SK-N-SH (cell line): ENCODE measurements at regions not wholly inside any gene's neighbourhood (a gene's known extent, or its start where the extent isn't known, plus 50 kb on each side); places are given as distances from the start of the nearest gene placed in this dataset.

Experiments used
- CTCF ChIA-PET: fragments of 300-600, 350-600 bp; formaldehyde crosslinking; extraction: SDS; loops from one replicate; lab custom pipeline; 2021; lab: Yijun Ruan, JAX
- POLR2A ChIA-PET: fragments of 350-600 bp; sonication (Branson Sonifier 250); formaldehyde crosslinking; extraction: SDS; loops from one replicate; lab custom pipeline; 2020; ENCODE audit warnings: antibody characterized with exemption, inconsistent platforms; lab: Yijun Ruan, JAX
- DNase-seq: peaks from one replicate; pipeline ENCODE4 v3.0.0; 2012
- H2AFZ ChIP-seq: fragments of 200-600 bp; sonication (generic); 2 replicates; pipeline ENCODE4 v1.8.1; 2016; ENCODE audit warnings: antibody characterized with exemption, mild to moderate bottlenecking, low read depth
- H3F3A ChIP-seq: fragments of 200-600 bp; sonication (generic); replicated peaks from 2 replicates; pipeline ENCODE3; 2016; ENCODE audit warnings: antibody characterized with exemption, mild to moderate bottlenecking; ENCODE audit not compliant: insufficient read depth
- H3K27ac ChIP-seq, 2 experiments: fragments of 200-500 bp in 1 of 2; fragments of 200-600 bp in 1 of 2; sonication (Bioruptor generic) in 1 of 2; sonication (generic), shearing (Covaris generic) in 1 of 2; 2 replicates each; pipeline versions ENCODE4 v1.5.1 to v1.6.1; 2014 to 2016; ENCODE audit warnings: low read depth in 2 of 2, inconsistent platforms in 1 of 2, low read length in 1 of 2, mild to moderate bottlenecking in 1 of 2, mixed read lengths in 1 of 2
- H3K27me3 ChIP-seq: fragments of 200-600 bp; sonication (generic), shearing (Covaris generic); 2 replicates; pipeline ENCODE4 v1.6.1; 2016; ENCODE audit warnings: mixed run types; ENCODE audit not compliant: insufficient read depth
- H3K36me3 ChIP-seq, 2 experiments: fragments of 200-500 bp in 1 of 2; fragments of 200-600 bp in 1 of 2; sonication (Bioruptor generic) in 1 of 2; sonication (generic) in 1 of 2; replicated peaks in 1 of 2; 2 replicates each; pipeline versions ENCODE3 to v1.5.1; 2014 to 2016; ENCODE audit warnings: low read length in 1 of 2, mild to moderate bottlenecking in 1 of 2; ENCODE audit not compliant: insufficient read depth in 2 of 2, control insufficient read depth in 1 of 2
- H3K4me1 ChIP-seq, 2 experiments: fragments of 200-500 bp in 1 of 2; fragments of 200-600 bp in 1 of 2; sonication (Bioruptor generic) in 1 of 2; sonication (generic), shearing (Covaris generic) in 1 of 2; 2 replicates each; pipeline versions ENCODE4 v1.5.1 to v1.6.1; 2014 to 2016; ENCODE audit warnings: low read depth in 1 of 2, low read length in 1 of 2, mixed run types in 1 of 2; ENCODE audit not compliant: insufficient read depth in 2 of 2, control insufficient read depth in 1 of 2
- H3K4me2 ChIP-seq: fragments of 200-600 bp; sonication (generic), shearing (Covaris generic); 2 replicates; pipeline ENCODE4 v1.6.1; 2017; ENCODE audit warnings: mixed run types
- H3K4me3 ChIP-seq, 2 experiments: fragments of 200-500 bp in 1 of 2; fragments of 200-600 bp in 1 of 2; sonication (Bioruptor generic) in 1 of 2; sonication (generic), shearing (Covaris generic) in 1 of 2; 2 replicates each; pipeline versions ENCODE4 v1.5.1 to v1.8.1; 2014 to 2016; ENCODE audit warnings: low read depth in 2 of 2, inconsistent platforms in 1 of 2, low read length in 1 of 2, mild to moderate bottlenecking in 1 of 2, mixed read lengths in 1 of 2, moderate library complexity in 1 of 2
- H3K79me2 ChIP-seq: fragments of 200-600 bp; sonication (generic); 2 replicates; pipeline ENCODE4 v1.8.1; 2017; ENCODE audit warnings: mild to moderate bottlenecking; ENCODE audit not compliant: insufficient read depth
- H3K9ac ChIP-seq: fragments of 200-600 bp; sonication (generic); 2 replicates; pipeline ENCODE4 v1.6.1; 2017; ENCODE audit warnings: mixed run types
- H3K9me2 ChIP-seq: fragments of 200-600 bp; sonication (generic); 2 replicates; pipeline ENCODE4 v1.6.1; 2017; ENCODE audit warnings: mixed run types
- H3K9me3 ChIP-seq: fragments of 200-600 bp; sonication (generic); 2 replicates; pipeline ENCODE4 v1.6.1; 2017; ENCODE audit warnings: mixed run types, mild to moderate bottlenecking, moderate library complexity
- H4K20me1 ChIP-seq: fragments of 200-600 bp; sonication (generic); 2 replicates; pipeline ENCODE4 v1.6.1; 2017; ENCODE audit warnings: mild to moderate bottlenecking, mixed run types; ENCODE audit not compliant: insufficient read depth
- FOSL2 ChIP-seq: IDR thresholded peaks from 2 replicates; pipeline ENCODE4 v1.4.0; 2012; ENCODE audit warnings: low read depth, mild to moderate bottlenecking, moderate library complexity, borderline replicate concordance
- FOXM1 ChIP-seq: IDR thresholded peaks from 2 replicates; pipeline ENCODE4 v1.4.0; 2012; ENCODE audit warnings: low read depth, mild to moderate bottlenecking
- JUND ChIP-seq: IDR thresholded peaks from 2 replicates; pipeline ENCODE4 v1.4.0; 2012
- MAX ChIP-seq: IDR thresholded peaks from 2 replicates; pipeline ENCODE4 v1.4.0; 2012; ENCODE audit warnings: low read depth
- NFIC ChIP-seq: IDR thresholded peaks from 2 replicates; pipeline ENCODE4 v1.4.0; 2012; ENCODE audit warnings: borderline replicate concordance
- PBX3 ChIP-seq: IDR thresholded peaks from 2 replicates; pipeline ENCODE4; 2012
- RAD21 ChIP-seq: IDR thresholded peaks from 2 replicates; pipeline ENCODE4 v1.6.1; 2012; ENCODE audit warnings: mild to moderate bottlenecking, low read length
- RXRA ChIP-seq: IDR thresholded peaks from 2 replicates; pipeline ENCODE4 v1.4.0; 2012; ENCODE audit warnings: low read depth, mild to moderate bottlenecking, borderline replicate concordance
- SIN3A ChIP-seq: IDR thresholded peaks from 2 replicates; pipeline ENCODE4 v1.6.1; 2012; ENCODE audit warnings: low read depth, mild to moderate bottlenecking, low read length, moderate library complexity, borderline replicate concordance
- SMC3 ChIP-seq: IDR thresholded peaks from 2 replicates; pipeline ENCODE4 v1.6.1; 2012; ENCODE audit warnings: low read depth, low read length, improper control_type of control experiment
- TCF12 ChIP-seq: IDR thresholded peaks from 2 replicates; pipeline ENCODE4 v1.4.0; 2012
- TEAD4 ChIP-seq: IDR thresholded peaks from 2 replicates; pipeline ENCODE4 v1.4.0; 2012; ENCODE audit warnings: mild to moderate bottlenecking, borderline replicate concordance; ENCODE audit not compliant: insufficient read depth
- USF1 ChIP-seq: IDR thresholded peaks from 2 replicates; pipeline ENCODE4 v1.4.0; 2012; ENCODE audit warnings: low read depth, borderline replicate concordance
- USF2 ChIP-seq: fragments of 150-350 bp; IDR thresholded peaks from 2 replicates; pipeline ENCODE4 v1.6.1; 2017; ENCODE audit warnings: antibody characterized with exemption, low read length, low read depth, borderline replicate concordance
- WGBS: methylation state at CpG from one replicate; pipeline ENCODE4 v1.1.6; 2017; ENCODE audit warnings: low lambda C conversion rate; 5-methylcytosine and 5-hydroxymethylcytosine counted together

GRCh38 chr1:38203441-38203840 lies 156.8 kb upstream of the POU3F1 start:
- DNase-seq = no peak
- Histone ChIP-seq H3K4me3 (no peak overlapping the region), H3K27me3 (no peaks in the 10 kb centered on the region; the same call in 1 of the 2 replicates), H3K9me3 (no peaks in the 10 kb centered on the region), H3K27ac (no peak overlapping the region)
- POLR2A ChIA-PET = no interaction called here
- TF ChIP-seq RXRA (no peak), NFIC (no peak), TCF12 (no peak), FOSL2 (no peak), SMC3 (no peak), TEAD4 (no peak), RAD21 (no peak), USF1 (no peak), FOXM1 (no peak)
- TF ChIP-seq, all 33 proteins: peak for 0
- H3K79me2 ChIP-seq = no peaks in the 10 kb centered on the region
- H4K20me1 ChIP-seq = no peaks in the 10 kb centered on the region
- no peaks in the 10 kb centered on the region for H3K36me3 ChIP-seq
- H3K9me2 ChIP-seq = no peaks in the 10 kb centered on the region
- 3% methylated on average over 4 of the region's 4 CpGs for WGBS
- no peak overlapping the region for H3K4me2 ChIP-seq
- no peak overlapping the region for H2AFZ ChIP-seq
- CTCF ChIA-PET = no interaction called here
- no peaks in the 10 kb centered on the region for H3F3A ChIP-seq
- H3K4me1 ChIP-seq = no peaks in the 10 kb centered on the region; a peak in 1 of 4 replicates
- H3K9ac ChIP-seq = no peak overlapping the region

GRCh38 chr1:38201431-38201830 lies 154.8 kb upstream of the POU3F1 start:
- H3K4me2 ChIP-seq = no peak overlapping the region
- peaks cover 0 to 9% of the 10 kb centered on the region in 2 experiments; a peak in 1 of 4 replicates for H3K4me1 ChIP-seq
- ChIA-PET CTCF (no interaction called here), POLR2A (no interaction called here)
- H3K36me3 ChIP-seq = no peaks in the 10 kb centered on the region
- 0% methylated on average over 1 of the region's 1 CpG for WGBS
- H2AFZ ChIP-seq = no peak overlapping the region
- H3K9ac ChIP-seq = no peak overlapping the region
- no peaks in the 10 kb centered on the region for H3F3A ChIP-seq
- no peaks in the 10 kb centered on the region for H3K79me2 ChIP-seq
- no peak overlapping the region for H3K27ac ChIP-seq
- no peaks in the 10 kb centered on the region for H3K9me2 ChIP-seq
- 0 out of 2 replicates have a peak, but pooled peaks cover 5% of the 10 kb centered on the region for H3K27me3 ChIP-seq
- no peaks in the 10 kb centered on the region for H3K9me3 ChIP-seq
- no peak for DNase-seq
- no peaks in the 10 kb centered on the region for H4K20me1 ChIP-seq
- no peak overlapping the region for H3K4me3 ChIP-seq
- TF ChIP-seq USF2 (no peak), PBX3 (no peak), JUND (no peak), SIN3A (no peak), RAD21 (no peak), MAX (no peak), RXRA (no peak)
